GM12878 (cell line): ENCODE measurements at regions not wholly inside any gene's neighbourhood (a gene's known extent, or its start where the extent isn't known, plus 50 kb on each side); places are given as distances from the start of the nearest gene placed in this dataset.

Source experiments
- CTCF ChIP-seq, 3 experiments: IDR thresholded peaks in 2 of 3; conservative IDR thresholded peaks in 1 of 3; 2 replicates each; pipeline ENCODE4 v1.5.1; 2011; ENCODE audit warnings: low read depth in 3 of 3, low read length in 3 of 3, mild to moderate bottlenecking in 3 of 3, control low read depth in 2 of 3, moderate library complexity in 2 of 3, inconsistent platforms in 1 of 3, mixed read lengths in 1 of 3; ENCODE audit not compliant: control insufficient read depth in 2 of 3, insufficient read depth in 1 of 3; ENCODE audit errors: extremely low read depth in 1 of 3
- FOS ChIP-seq: IDR thresholded peaks from 3 replicates; pipeline ENCODE4 v1.6.1; 2011; ENCODE audit warnings: borderline replicate concordance; ENCODE audit not compliant: insufficient read length; ENCODE audit errors: extremely low read depth
- POLR2A ChIP-seq: IDR thresholded peaks from 2 replicates; pipeline ENCODE4 v1.6.1; 2011; ENCODE audit warnings: low read depth, mild to moderate bottlenecking, low read length
- PRDM15 ChIP-seq: fragments of 450-650 bp; formaldehyde crosslinking; IDR thresholded peaks from 2 replicates; pipeline ENCODE4 v1.4.0; 2020; ENCODE audit warnings: mild to moderate bottlenecking, moderate library complexity
- WRNIP1 ChIP-seq: IDR thresholded peaks from 2 replicates; pipeline ENCODE4 v1.6.1; 2011; ENCODE audit warnings: low read depth, low read length, improper control_type of control experiment, borderline replicate concordance
- ZNF207 ChIP-seq: fragments of 450-650 bp; IDR thresholded peaks from 2 replicates; pipeline ENCODE4 v1.6.1; 2014; ENCODE audit warnings: antibody characterized with exemption, mild to moderate bottlenecking, borderline replicate concordance

GRCh38 chr1:232357416-232357815, 272.5 kb downstream of the SIPA1L2 start:
- TF ChIP-seq POLR2A (no peak), ZNF207 (no peak), PRDM15 (no peak), FOS (no peak), CTCF (IDR thresholded peaks at IDR 0.05 in 2 of 3, conservative IDR thresholded peaks at IDR 0.05 in 1 of 3; ENCODE audit: control insufficient read depth in 2 of 3, extremely low read depth in 1 of 3, insufficient read depth in 1 of 3, low read depth in 3 of 3, low read length in 3 of 3) (no peak), WRNIP1 (no peak)
